ENCODE measurements at regions not wholly inside any gene's neighbourhood (a gene's known extent, or its start where the extent isn't known, plus 50 kb on each side); places are given as distances from the start of the nearest gene placed in this dataset.

- Histone ChIP-seq H3K36me3 (ENCODE audit: low read depth) (no peaks in the 10 kb centered on the region), H3K4me3 (ENCODE audit: severe bottlenecking) (no peak overlapping the region), H3K9me3 (ENCODE audit: severe bottlenecking) (no peaks in the 10 kb centered on the region), H3K4me1 (ENCODE audit: insufficient read depth, poor library complexity, severe bottlenecking) (no peaks in the 10 kb centered on the region), H3K27me3 (ENCODE audit: insufficient read depth, poor library complexity, severe bottlenecking) (peaks cover 5% of the 10 kb centered on the region), H3K27ac (ENCODE audit: poor library complexity, severe bottlenecking) (no peak overlapping the region)
- TF ChIP-seq CTCF (IDR thresholded peaks at IDR 0.05; ENCODE audit: poor library complexity, severe bottlenecking) = no peak
- no peak for DNase-seq (ENCODE audit: low spot score)
- no peak for ATAC-seq (ENCODE audit: low read depth)
Observed at GRCh38 chr4:181289198-181289597, 954.0 kb upstream of the TENM3 start.

GRCh38 chr4:181291615-181292014, 951.6 kb upstream of the TENM3 start:
- Histone ChIP-seq H3K4me1 (ENCODE audit: insufficient read depth, poor library complexity, severe bottlenecking) (no peaks in the 10 kb centered on the region), H3K27ac (ENCODE audit: poor library complexity, severe bottlenecking) (no peak overlapping the region), H3K4me3 (ENCODE audit: severe bottlenecking) (no peak overlapping the region), H3K36me3 (ENCODE audit: low read depth) (no peaks in the 10 kb centered on the region), H3K9me3 (ENCODE audit: severe bottlenecking) (no peaks in the 10 kb centered on the region), H3K27me3 (ENCODE audit: insufficient read depth, poor library complexity, severe bottlenecking) (peaks cover 5% of the 10 kb centered on the region)
- TF ChIP-seq CTCF (IDR thresholded peaks at IDR 0.05; ENCODE audit: poor library complexity, severe bottlenecking) = no peak
- no peak for ATAC-seq (ENCODE audit: low read depth)
- DNase-seq (ENCODE audit: low spot score) = no peak

- Histone ChIP-seq H3K4me3 (ENCODE audit: severe bottlenecking) (no peak overlapping the region), H3K36me3 (ENCODE audit: low read depth) (no peaks in the 10 kb centered on the region), H3K9me3 (ENCODE audit: severe bottlenecking) (no peaks in the 10 kb centered on the region), H3K27ac (ENCODE audit: poor library complexity, severe bottlenecking) (no peak overlapping the region), H3K4me1 (ENCODE audit: insufficient read depth, poor library complexity, severe bottlenecking) (no peaks in the 10 kb centered on the region), H3K27me3 (ENCODE audit: insufficient read depth, poor library complexity, severe bottlenecking) (peaks cover 5% of the 10 kb centered on the region)
- ATAC-seq (ENCODE audit: low read depth) (no peak), DNase-seq (ENCODE audit: low spot score) (no peak)
- TF ChIP-seq CTCF (IDR thresholded peaks at IDR 0.05; ENCODE audit: poor library complexity, severe bottlenecking) = no peak
Observed at GRCh38 chr4:181293014-181293413, 950.2 kb upstream of the TENM3 start.

GRCh38 chr4:181293541-181293940, 949.7 kb upstream of the TENM3 start:
- H3K27me3 ChIP-seq (ENCODE audit: insufficient read depth, poor library complexity, severe bottlenecking) = peaks cover 5% of the 10 kb centered on the region
- no peak overlapping the region for H3K27ac ChIP-seq (ENCODE audit: poor library complexity, severe bottlenecking)
- H3K4me3 ChIP-seq (ENCODE audit: severe bottlenecking) = no peak overlapping the region
- H3K4me1 ChIP-seq (ENCODE audit: insufficient read depth, poor library complexity, severe bottlenecking) = no peaks in the 10 kb centered on the region
- no peak for TF ChIP-seq CTCF (IDR thresholded peaks at IDR 0.05; ENCODE audit: poor library complexity, severe bottlenecking)
- no peaks in the 10 kb centered on the region for H3K9me3 ChIP-seq (ENCODE audit: severe bottlenecking)
- ATAC-seq (ENCODE audit: low read depth) = no peak
- no peak for DNase-seq (ENCODE audit: low spot score)
- H3K36me3 ChIP-seq (ENCODE audit: low read depth) = no peaks in the 10 kb centered on the region

GRCh38 chr4:181294421-181294820, 948.8 kb upstream of the TENM3 start:
- Histone ChIP-seq H3K27ac (ENCODE audit: poor library complexity, severe bottlenecking) (no peak overlapping the region), H3K4me3 (ENCODE audit: severe bottlenecking) (no peak overlapping the region), H3K36me3 (ENCODE audit: low read depth) (no peaks in the 10 kb centered on the region), H3K27me3 (ENCODE audit: insufficient read depth, poor library complexity, severe bottlenecking) (peaks cover 5% of the 10 kb centered on the region), H3K9me3 (ENCODE audit: severe bottlenecking) (no peaks in the 10 kb centered on the region), H3K4me1 (ENCODE audit: insufficient read depth, poor library complexity, severe bottlenecking) (no peaks in the 10 kb centered on the region)
- no peak for TF ChIP-seq CTCF (IDR thresholded peaks at IDR 0.05; ENCODE audit: poor library complexity, severe bottlenecking)
- ATAC-seq (ENCODE audit: low read depth) (no peak), DNase-seq (ENCODE audit: low spot score) (no peak)

All from RWPE2 (cell line).